Osteoblast (primary cell): ENCODE measurements at regions not wholly inside any gene's neighbourhood (a gene's known extent, or its start where the extent isn't known, plus 50 kb on each side); places are given as distances from the start of the nearest gene placed in this dataset.

Experiments
- DNase-seq: peaks from one replicate; pipeline ENCODE4 v3.0.0; 2011; ENCODE audit warnings: low spot score, mixed read lengths; ENCODE audit not compliant: insufficient read length; ENCODE audit errors: missing footprints
- H2AFZ ChIP-seq: 2 replicates; pipeline ENCODE4 v1.6.0; 2011; ENCODE audit warnings: mild to moderate bottlenecking, low read length
- H3K27ac ChIP-seq: 2 replicates; pipeline ENCODE4 v1.5.1; 2011; ENCODE audit warnings: mild to moderate bottlenecking, low read depth, low read length, moderate library complexity
- H3K27me3 ChIP-seq: 2 replicates; pipeline ENCODE4 v1.6.0; 2012; ENCODE audit warnings: mild to moderate bottlenecking, control low read depth, inconsistent platforms, low read length, moderate library complexity; ENCODE audit not compliant: insufficient read depth
- H3K36me3 ChIP-seq: 2 replicates; pipeline ENCODE4 v1.5.1; 2011; ENCODE audit warnings: mild to moderate bottlenecking, low read length, control low read depth, moderate library complexity; ENCODE audit not compliant: insufficient read depth
- H3K4me1 ChIP-seq: 2 replicates; pipeline ENCODE4 v1.5.1; 2011; ENCODE audit warnings: mild to moderate bottlenecking, low read length, control low read depth, moderate library complexity; ENCODE audit not compliant: insufficient read depth
- H3K4me2 ChIP-seq: 2 replicates; pipeline ENCODE4 v1.6.0; 2011; ENCODE audit warnings: mild to moderate bottlenecking, low read length; ENCODE audit not compliant: insufficient read depth
- H3K4me3 ChIP-seq: fragments of 200-600 bp; sonication (generic); 3 replicates; pipeline ENCODE4 v1.5.1; 2012; ENCODE audit warnings: mild to moderate bottlenecking, low read length, inconsistent platforms; ENCODE audit not compliant: insufficient read depth
- H3K79me2 ChIP-seq: 2 replicates; pipeline ENCODE4 v1.6.0; 2012; ENCODE audit warnings: mild to moderate bottlenecking, low read length, control low read depth, inconsistent platforms; ENCODE audit not compliant: insufficient read depth
- H3K9me3 ChIP-seq: 2 replicates; pipeline ENCODE4 v1.5.1; 2011; ENCODE audit warnings: low read depth, low read length, control low read depth
- H4K20me1 ChIP-seq: 2 replicates; pipeline ENCODE4 v1.6.0; 2012; ENCODE audit warnings: mild to moderate bottlenecking, low read length, control low read depth; ENCODE audit not compliant: insufficient read depth
- CTCF ChIP-seq: IDR thresholded peaks from 2 replicates; pipeline ENCODE4 v1.5.1; 2011; ENCODE audit warnings: mild to moderate bottlenecking, low read depth, low read length, moderate library complexity; ENCODE audit errors: extremely low read depth

- Histone ChIP-seq H3K4me2 (no peak overlapping the region), H3K27ac (no peak overlapping the region), H3K79me2 (no peaks in the 10 kb centered on the region), H2AFZ (no peak overlapping the region), H3K36me3 (no peaks in the 10 kb centered on the region), H3K4me1 (no peaks in the 10 kb centered on the region), H4K20me1 (no peaks in the 10 kb centered on the region), H3K27me3 (no peaks in the 10 kb centered on the region), H3K9me3 (no peaks in the 10 kb centered on the region), H3K4me3 (no peak overlapping the region)
- no peak for TF ChIP-seq CTCF
- no peak for DNase-seq
Observed at GRCh38 chr3:74664606-74665005, 50.1 kb upstream of the CNTN3 start.
